HG03060 (cell line): ENCODE measurements at regions not wholly inside any gene's neighbourhood (a gene's known extent, or its start where the extent isn't known, plus 50 kb on each side); places are given as distances from the start of the nearest gene placed in this dataset.

ENCODE experiments used
- ATAC-seq: cut with Tn5 transposase; IDR thresholded peaks from one replicate; pipeline ENCODE4 v1.9.1; 2021; ENCODE audit warnings: low read depth, moderate number of reproducible peaks; ENCODE audit not compliant: unreplicated experiment

DNA sequence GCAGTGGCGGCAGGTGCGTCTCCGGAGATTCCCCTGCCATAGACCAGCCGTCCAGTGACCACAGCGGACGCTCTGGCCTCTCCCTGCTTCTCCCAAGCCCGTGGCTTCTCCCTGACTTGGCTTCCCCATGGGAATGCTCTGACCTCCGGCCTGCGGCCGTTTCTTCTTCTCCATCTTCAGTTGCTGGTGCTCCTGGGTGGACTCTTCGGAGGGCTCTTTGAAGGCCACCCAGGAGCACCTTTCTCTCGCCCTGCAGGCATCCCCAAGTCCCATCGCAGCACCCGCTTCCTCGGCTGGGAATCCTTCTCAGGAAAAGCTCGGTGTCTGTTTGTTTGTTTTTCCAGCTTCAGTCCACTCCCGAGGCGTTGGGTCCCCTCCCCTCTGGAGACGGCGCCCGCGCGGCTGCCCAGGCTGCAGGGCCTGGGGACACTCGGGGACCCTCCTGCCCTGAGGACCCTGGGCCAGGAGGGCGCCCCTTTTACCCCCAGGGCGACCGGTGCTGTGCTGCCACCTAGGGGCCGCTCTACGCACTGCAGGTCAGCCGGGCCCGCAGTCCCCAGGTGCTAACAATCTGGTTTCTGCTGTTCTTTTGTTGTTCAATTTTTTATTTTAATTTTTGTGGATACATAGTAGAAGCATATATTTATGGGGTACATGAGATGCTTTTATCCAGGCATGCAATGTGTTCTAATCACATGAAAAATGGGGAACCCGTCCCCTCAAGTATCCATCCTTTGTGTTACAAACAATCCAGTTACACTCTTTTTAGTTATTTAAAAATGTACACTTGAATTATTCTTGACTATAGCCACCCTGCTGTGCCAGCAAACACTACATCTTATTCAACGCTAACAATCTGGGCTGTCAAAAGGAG, 197.9 kb upstream of the ADAMTS16 start:
- no peak for ATAC-seq

DNA sequence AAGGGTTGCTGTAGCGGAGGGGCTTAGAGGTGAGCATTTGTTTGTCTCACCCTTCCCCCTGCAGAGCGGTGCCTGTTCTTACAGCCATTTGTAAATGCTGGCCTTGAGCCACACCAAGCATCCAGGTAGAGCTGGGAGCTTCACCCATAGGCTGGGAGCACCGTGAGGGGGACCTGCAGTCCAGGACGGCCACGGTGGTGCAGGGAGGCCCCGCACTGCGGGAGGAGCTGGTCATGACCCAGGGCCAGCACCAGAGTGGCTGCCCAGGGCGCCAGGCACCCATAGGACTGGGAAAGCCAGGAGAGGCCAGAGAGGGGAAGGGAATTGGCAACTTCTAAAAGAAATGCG, 197.3 kb upstream of the ADAMTS16 start:
- ATAC-seq, result no peak

DNA sequence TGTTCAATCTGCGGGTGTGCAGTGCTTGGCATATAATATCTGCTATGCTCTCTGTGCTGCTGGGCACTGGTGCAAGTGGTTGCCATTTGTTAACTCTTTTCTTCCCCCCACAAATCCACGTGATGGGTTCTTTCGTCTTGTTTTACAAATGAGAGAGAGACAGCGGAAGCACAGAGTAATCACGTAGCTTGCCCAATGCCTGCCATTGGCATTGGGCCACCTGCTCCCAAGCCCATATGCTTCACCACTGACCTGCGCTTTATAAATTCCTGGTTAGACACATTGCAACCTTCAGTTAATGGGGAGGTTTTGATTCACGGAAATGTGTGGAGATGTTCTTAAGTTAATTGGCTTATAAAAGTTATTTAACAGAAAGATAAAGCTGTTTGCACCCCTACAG, 194.8 kb upstream of the ADAMTS16 start:
- no peak for ATAC-seq

DNA sequence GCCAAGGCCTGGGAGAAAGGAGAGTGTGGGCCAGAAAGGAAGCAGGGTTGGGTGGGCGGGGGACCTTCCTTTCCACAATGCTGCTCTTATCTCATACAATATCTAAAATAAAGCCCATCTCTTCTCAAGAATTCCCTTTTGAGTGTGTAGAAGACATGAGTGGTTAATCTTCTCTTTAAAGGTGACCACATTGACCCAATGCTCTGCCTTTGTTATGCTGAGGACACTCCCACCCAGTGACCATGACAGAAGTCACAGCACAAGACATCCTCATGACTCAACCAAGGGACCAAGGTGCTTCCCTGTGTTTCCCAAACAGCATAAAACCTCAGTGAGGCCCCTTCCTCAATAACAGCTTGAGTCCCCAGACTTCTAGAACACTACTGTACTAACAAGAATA, 193.0 kb upstream of the ADAMTS16 start:
- no peak for ATAC-seq

DNA sequence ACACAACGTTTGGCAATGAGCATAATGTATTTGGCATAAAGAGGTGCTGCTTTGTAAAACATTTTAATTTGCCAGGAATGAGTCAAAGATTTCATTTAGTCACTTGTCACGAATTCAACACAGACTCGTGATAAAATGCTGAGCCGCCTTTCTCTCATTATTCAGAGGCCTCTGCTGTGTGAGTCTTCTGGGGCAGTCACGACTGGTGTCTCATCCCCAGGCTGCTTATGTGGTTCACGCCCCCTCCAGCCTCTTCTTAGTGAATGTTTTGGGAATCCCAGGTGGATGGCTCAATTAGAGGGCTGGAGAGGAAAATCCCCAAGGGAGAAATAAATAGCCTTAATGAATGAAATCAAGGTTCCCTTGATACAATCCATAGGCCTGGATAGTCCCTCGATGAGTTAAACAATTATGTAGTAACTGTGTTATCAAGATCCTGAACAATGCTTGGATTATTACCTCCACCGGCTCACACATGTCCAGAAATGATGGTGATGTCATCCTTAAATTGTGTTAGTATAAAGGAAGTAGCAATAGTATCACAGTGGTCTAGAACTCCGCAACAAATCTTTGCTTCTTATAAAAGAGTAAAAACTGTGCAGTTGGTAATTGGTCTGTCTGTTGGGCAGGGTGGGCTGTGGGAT, 192.1 kb upstream of the ADAMTS16 start:
- no peak for ATAC-seq

DNA sequence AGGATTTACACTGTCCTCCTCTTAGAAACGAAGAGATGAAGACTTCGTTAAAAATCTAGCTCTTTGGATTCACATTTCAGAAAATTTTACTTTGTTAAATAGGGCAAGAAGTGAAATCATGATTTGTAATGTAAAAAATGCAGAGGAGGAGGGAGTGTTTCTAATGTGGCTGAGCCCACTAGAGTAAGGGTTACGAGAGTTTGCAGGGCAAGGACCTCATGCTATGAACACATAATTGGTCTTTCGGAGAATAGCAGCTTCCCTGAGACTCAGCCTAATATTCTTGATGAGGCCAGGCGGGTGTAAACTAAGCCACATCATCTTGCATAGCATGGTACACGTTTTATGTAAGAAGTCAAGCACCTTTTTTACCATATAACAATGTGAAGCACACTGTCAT, 191.0 kb upstream of the ADAMTS16 start:
- ATAC-seq, result no peak

DNA sequence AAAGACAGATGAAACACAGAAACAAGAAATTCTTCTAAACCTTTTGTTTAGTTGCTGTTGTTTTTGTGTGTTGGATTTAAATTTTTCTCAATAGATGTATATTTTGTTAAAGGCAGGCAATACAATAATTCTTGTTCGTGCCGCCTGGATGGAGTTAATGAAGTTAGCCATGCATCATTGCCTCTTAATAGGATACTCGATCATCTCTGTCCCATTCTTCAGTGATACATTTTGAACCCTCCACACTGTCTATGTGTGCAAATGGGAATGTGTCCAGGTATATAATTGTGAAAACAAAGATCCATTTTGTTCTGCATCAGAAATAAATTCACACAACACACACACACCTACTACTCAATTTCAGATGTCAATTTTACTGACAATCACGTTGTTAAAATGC, 186.6 kb upstream of the ADAMTS16 start:
- ATAC-seq, result no peak

DNA sequence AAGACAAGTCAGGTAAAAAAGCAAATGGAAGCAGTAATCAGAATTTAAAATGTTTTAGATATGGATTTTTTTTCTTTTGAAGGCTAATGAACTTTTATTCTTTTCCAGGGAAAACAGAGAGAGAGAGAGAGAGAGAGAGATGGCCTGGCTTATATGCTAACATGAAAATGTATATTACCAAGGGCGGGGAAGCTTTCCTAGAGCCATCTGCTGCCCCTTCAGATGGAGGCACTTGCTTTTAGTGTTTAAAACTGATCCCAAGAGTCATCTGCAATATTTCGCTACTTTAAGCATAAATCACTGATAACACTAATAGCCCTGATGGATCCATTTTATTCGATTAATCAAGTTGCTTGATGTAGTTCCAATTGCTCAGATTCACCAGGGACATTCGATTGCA, 186.1 kb upstream of the ADAMTS16 start:
- ATAC-seq, result no peak

DNA sequence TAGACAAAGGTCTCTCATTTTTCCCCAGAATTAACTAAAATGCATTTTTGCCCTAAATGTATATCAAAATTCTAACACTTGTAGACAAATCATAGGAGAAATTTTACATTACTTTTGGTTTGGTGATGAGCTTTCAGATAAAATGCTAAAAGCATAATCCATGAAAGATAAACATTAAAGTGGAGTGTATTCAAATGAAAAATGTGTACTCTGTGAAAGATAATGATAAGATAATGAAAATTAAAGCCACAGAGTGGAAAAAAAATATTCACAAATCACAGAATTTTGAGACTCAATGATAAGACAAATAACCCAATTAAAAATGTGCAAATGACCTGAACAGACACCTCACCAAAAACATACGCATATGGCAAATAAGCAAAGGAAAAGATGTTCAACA, 176.9 kb upstream of the ADAMTS16 start:
- ATAC-seq, result no peak

DNA sequence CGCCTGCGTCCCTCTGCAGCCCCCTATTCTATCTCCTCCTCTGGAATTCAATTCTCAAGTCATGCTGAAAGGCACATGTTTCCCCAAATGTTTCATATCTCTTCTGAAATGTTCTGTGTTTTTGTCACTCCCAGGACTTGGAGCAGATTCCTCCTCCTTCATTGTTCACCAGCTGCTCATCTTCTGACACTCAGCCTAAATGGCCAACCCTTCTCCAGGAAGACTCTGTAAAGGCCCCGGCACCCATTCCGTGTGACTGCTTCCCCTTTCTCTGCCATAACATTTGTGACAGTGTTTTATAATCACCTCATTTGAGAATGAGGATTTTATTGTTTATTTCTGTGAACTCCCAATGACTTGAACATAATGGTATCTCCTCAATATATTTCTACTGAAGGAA, 170.8 kb upstream of the ADAMTS16 start:
- no peak for ATAC-seq

DNA sequence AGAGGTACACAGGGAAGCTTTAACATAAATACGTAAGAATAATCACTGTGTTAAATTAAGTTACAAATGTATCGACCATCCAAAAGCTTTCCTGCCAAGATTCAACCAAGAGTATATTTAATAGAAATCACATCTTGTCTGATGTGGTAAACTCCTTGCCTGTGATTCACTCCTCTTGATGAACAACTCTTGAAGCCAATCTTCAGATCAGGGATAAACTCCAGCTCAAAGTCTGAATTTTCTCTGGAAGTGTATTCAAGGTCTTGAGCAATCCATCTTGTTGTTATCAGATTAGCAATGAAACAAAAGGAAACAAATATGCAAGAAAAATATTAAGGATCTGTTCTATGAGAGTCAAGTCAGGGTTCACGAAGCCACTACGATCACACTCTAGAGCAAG, 170.0 kb upstream of the ADAMTS16 start:
- ATAC-seq, result no peak

DNA sequence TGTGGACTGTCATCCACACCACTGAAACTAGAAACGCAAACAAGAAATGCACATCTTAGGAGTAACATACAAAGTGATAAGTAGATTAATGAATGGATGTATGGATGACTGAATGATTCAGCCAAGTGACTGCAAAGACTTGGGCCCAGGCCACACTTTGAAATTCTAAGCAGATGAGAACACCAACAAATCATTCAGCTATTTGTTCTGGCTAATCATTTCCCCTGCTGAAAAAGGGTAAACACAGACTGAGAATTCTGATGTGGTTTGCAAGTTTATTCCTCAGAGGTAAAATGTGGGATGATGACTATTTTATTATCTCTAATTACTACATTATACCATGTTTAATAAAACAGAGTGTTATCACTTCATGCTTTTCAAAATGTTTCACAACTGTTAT, 163.2 kb upstream of the ADAMTS16 start:
- no peak for ATAC-seq

DNA sequence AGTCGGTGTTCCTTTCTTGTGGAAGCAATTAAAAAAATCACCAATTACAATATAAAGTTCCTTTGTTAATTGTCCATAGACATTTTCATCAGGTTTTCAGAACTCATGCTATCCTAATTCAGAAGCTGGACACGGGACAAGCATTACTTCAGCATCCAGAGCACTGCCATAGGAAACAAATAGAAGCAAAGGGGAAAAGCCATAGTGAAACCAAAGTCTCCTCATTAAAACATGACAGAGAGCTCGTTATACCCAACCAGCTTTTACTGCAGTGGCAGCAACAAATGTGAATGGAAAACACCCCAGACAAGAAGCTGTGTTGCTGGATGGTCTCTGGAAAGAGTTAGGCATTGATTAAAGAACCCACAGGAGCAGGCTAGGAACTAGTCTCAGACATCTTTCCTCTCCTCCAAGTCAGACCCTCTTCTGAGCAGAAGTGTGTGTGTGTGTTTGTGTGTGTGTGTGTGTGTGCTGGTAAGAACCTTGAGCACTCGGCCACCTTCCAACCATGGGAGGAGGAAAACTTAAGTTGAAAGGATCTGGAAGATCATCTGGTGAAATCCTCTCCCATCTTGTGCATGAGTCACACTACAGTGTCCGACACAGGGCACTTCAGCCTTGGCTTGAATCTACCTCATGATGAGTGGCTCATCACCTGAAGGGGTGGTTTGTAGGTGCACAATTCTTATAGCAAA, 162.6 kb upstream of the ADAMTS16 start:
- no peak for ATAC-seq

DNA sequence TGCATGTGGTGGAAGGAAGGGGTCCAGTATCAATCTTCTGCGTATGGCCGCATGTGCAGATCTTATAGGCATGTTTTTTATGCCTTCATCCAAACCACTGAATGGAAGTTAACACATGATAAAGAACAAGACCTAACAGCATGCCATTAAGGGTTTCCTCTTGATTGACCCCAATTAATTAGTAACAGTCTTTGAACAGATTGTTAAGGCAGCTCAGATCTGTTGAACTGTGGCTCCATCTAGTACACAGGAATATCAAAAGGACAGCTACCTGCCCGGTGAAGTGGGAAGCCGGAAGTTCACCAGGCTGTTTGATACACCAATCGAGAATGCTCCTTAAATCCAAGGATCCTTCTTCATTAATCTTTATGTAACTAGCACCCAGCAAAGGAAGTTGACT, 159.9 kb upstream of the ADAMTS16 start:
- ATAC-seq, result no peak

DNA sequence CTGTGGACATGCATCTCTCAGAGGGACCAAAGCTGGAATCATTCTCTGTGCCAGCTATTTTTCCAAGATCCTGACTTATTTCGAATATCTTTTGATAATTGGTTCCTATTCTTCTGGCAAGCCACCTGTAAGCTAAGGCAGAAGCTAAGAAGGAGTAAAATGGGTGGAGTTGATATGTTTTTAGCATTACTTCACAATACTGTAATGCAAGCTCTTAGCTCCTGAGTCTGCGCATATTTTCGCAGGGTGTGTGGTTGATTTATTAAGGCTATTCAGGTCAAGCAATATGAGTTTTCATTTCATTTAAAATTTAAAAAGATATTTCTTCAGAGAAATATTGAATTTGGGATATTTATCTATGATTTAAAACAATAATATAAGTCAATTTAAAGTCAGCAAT, 158.5 kb upstream of the ADAMTS16 start:
- no peak for ATAC-seq

DNA sequence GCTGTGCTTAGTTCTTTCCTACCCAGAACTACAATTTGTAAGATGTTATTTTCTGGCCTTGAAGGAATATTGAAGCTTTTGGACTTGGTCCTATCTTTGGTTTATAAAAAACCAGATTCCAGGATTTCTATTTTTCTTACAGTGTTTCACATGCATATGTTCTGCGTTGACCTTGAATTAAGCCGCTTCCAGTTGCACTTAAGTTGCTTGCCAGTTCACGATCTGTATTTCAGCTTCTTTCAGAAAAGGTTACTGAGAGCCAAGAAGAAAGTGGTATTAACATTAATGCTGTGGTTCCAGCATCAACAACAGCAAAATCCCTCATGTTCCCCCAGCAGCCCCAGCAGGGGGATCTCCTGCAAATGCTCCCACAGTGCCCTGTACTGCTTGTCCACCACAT, 156.4 kb upstream of the ADAMTS16 start:
- no peak for ATAC-seq

DNA sequence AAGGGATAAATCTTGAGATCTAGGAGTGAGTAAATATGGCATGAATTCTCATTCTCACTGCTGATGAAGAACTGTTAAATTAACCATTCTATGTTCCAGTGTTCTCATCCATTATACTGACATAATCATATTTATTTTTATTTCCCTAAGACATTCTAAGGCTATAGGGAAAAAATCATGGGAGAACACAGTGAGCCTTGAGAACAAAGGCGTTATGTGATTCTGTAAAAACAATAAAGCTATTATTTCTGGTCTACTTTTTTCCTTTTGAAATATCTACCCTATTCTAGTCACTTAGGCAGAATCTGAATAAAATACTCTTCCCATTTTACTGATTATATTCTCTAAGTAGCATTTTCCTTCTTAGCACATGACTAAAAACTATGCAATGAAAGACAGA, 155.7 kb upstream of the ADAMTS16 start:
- ATAC-seq, result no peak

DNA sequence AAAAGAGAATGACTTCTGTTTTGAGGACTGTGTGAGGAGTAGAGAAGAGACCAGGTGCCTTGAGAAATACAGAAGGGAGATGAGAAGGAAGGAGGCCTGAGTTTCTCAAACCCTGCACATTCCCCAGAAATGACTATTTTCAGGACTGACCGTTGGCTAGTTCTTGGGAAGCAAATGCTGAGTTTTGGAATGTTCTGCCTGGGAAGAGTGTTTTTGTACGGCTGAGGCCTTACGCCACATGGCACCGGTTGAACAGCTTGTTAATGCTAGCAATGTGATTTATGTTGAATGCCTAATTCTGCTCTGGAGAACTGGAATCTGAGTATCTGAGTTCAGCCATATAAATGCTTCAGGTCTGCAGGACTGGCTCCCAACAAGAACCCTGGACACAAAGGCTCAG, 152.7 kb upstream of the ADAMTS16 start:
- ATAC-seq, result no peak

DNA sequence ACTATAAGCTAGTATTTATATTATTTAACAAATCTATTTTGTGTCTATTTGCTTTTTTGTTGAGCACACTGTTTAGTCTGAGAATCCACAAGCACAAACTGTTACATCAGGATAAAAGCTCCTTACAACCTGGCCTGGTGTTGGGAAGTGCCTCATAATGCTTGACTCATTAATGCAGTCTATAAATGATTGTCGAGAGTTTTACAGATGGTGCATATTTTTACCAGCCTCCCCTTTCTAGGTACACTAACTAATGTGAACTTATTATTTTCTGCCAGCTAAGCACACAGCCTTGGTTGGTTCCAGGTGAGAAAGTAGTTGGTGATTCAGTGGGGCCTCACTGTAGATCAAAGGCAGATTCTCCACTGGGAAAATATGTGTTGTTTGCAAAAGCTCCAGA, 151.0 kb upstream of the ADAMTS16 start:
- ATAC-seq, result no peak

DNA sequence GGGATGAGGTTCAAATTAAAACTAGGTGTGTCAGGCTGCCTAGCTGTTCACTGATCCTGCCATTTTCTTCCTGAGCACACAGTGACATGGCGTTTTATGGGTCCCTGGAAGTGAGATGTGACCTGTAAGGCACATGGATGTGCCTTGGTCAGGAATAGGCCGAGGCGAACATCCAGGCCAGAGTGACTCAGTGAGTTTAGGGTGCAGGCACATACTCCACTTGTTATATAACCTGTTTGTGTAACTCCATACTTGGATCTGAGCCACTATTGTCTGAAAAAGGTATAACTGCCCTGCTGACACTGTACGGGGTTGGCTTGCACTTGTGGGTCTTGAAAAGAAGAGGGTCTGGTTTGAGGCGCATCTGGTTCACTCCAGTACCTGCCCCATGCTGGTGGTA, 150.1 kb upstream of the ADAMTS16 start:
- ATAC-seq, result no peak

DNA sequence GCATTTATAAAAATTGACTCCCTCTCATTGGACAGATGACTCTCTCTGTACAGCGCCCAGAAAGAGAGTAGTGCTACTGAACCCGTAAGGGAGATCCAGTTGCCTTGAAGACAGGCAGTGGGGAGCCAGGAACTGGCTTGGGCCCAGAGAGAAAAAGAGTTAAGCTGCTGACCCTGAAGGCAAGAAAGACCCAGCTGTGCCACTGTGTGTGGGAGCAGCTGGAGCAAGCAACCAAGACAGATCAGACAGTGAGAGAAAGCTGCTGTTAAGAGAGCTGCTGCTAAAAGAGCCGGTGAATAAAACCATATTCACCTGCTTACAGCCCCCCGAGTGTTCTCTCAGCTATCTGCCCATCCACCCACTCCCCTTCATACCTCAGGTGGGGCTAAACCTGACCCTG, 149.7 kb upstream of the ADAMTS16 start:
- no peak for ATAC-seq

DNA sequence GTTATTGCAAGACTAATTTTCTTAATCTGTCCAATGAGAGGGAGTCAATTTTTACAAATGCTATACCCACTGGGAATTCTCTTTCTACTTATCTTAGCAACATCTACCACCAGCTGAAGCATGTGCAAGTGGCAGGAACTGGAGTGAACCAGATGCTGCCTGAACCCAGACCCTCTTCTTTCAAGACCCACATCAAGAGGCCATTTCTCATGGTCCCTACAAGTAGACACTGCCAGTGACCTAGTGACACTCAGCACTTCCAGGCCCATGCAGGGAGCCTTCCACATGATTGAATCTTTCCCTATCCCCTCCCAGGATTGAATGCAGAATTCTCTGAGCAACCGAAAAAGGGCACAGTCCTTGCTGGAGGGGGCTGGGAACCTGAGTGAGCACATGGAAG, 148.2 kb upstream of the ADAMTS16 start:
- no peak for ATAC-seq
